ENCODE measurements at regions not wholly inside any gene's neighbourhood (a gene's known extent, or its start where the extent isn't known, plus 50 kb on each side); places are given as distances from the start of the nearest gene placed in this dataset.

GRCh38 chr6:104411302-104411701 is 448.4 kb downstream of the HACE1 start:
- no peak for TF ChIP-seq CHD2 (IDR thresholded peaks at IDR 0.05; ENCODE audit: low read length, partially characterized antibody)
- no peak for TF ChIP-seq NFIC (IDR thresholded peaks at IDR 0.05; ENCODE audit: borderline replicate concordance)
- TF ChIP-seq NRF1 (IDR thresholded peaks at IDR 0.05; ENCODE audit: low read depth, low read length), result no peak
- TF ChIP-seq ZBTB33 (IDR thresholded peaks at IDR 0.05; ENCODE audit: borderline replicate concordance, low read depth), result no peak
- TF ChIP-seq CTCF (IDR thresholded peaks at IDR 0.05), result no peak
- no peak for TF ChIP-seq REST (IDR thresholded peaks at IDR 0.05; ENCODE audit: low read depth, low read length)
- TF ChIP-seq RFX5 (IDR thresholded peaks at IDR 0.05; ENCODE audit: low read length), result no peak
- no peak for TF ChIP-seq POLR2AphosphoS5 (IDR thresholded peaks at IDR 0.05; ENCODE audit: low read depth, low read length)
- TF ChIP-seq MAX (IDR thresholded peaks at IDR 0.05; ENCODE audit: low read depth), result no peak
- TF ChIP-seq TEAD4 (IDR thresholded peaks at IDR 0.05; ENCODE audit: borderline replicate concordance, insufficient read depth), result no peak
- TF ChIP-seq SIN3A (IDR thresholded peaks at IDR 0.05; ENCODE audit: borderline replicate concordance, low read depth, low read length), result no peak
- no peak for TF ChIP-seq USF2 (IDR thresholded peaks at IDR 0.05; ENCODE audit: borderline replicate concordance, low read depth, low read length)
- TF ChIP-seq TCF12 (IDR thresholded peaks at IDR 0.05), result no peak
